OCI-M1 (cell line): ENCODE measurements at regions not wholly inside any gene's neighbourhood (a gene's known extent, or its start where the extent isn't known, plus 50 kb on each side); places are given as distances from the start of the nearest gene placed in this dataset.

Source experiments
- DNase-seq: peaks from one replicate; lab custom pipeline; 2025; lab: John Stamatoyannopoulos, UW

- no peak for DNase-seq
These were observed 357.6 kb upstream of the IRX4 start for GRCh38 chr5:2240118-2240904.

GRCh38 chr5:2239201-2239910 is 356.6 kb upstream of the IRX4 start:
- DNase-seq = peak; percentile 45

DNA sequence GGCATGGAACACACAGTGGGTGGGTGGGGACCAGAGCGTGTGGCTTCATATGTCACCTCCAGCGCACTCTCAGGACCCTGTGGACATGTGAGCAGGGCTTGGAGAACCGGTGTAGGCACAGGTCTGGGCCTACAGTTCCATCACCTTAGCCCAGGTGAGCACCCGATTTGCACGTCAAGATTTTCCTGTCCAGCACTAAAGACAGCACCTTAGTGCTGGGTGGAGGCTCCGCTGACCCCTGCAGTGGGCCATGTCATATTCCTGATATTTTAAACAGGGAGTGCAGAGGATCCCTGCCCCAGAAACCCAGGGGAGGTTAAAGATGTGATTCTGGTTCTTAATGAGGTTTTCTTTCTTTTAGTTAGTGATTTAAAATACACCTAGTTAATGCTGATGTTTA is 356.0 kb upstream of the IRX4 start:
- DNase-seq = no peak

DNA sequence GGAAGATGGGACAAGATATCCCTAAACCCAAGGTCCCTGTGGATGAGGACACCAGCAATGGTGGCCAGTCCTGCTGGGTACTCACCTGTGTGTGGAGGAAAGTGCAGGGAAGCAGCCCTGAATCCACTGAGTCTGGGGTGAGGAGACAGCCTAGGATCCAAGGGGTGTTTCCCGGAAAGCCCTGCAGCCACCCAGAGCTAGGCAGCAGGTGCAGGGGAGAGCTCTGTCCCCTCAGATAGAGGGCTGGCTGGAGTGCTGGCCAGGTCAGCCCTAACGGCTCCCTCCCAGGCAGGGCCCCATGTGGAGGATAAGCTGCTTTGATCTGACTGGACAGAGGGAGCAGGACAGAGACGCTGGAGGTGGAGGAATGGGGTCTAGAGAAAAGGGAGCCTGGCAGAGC is 344.7 kb upstream of the IRX4 start:
- no peak for DNase-seq

DNA sequence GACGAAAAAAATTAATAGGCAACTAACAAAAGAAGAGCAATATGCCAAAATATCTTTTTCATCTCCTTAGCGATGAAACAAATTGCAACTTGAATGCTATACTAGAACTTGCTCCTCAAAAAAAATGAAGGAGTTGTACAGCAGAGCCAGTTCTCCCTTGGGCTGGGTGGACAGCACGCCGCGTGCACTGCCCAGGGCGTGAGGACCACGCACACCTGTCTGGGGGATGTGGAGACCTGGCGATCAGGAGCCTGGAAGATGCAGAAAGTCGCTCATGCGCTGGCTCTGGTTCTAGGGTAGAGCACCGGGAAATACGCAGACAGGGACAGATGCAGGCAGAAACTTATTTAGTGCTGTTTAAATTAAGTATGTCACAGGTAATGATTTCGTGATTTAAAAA is 342.0 kb upstream of the IRX4 start:
- no peak for DNase-seq

GRCh38 chr5:2223303-2223702 is 340.6 kb upstream of the IRX4 start:
- DNase-seq = no peak

GRCh38 chr5:2222246-2222992 is 339.7 kb upstream of the IRX4 start:
- no peak for DNase-seq

- DNase-seq = no peak
These were observed 338.7 kb upstream of the IRX4 start for GRCh38 chr5:2221450-2221849.

GRCh38 chr5:2220741-2221140 is 338.0 kb upstream of the IRX4 start:
- DNase-seq = no peak

DNA sequence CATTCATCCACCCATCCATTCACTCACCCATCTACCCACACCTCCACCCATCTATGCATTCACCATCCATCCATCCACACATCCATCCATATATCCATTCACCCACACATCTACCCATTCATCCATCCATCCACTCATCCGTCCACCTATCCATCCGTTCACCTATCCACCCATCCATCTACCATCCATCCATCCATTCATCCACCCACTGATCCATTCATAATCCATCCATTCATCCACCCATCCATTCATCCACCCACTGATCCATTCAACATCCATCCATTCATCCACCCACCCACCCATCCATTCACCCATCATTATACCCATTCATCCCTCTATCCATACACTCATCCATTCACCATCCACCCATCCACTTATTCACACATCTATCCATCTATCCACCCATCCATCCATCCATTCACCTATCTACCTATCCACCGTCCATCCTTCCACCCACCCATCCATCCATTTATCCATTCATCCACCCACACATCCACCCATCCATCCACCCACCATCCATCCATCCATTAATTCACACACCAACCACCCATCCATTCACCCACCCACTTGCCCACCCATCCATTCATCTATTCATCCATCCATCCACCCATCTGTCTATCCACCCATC is 336.5 kb upstream of the IRX4 start:
- DNase-seq = no peak

GRCh38 chr5:2217219-2217618 is 334.5 kb upstream of the IRX4 start:
- no peak for DNase-seq

DNA sequence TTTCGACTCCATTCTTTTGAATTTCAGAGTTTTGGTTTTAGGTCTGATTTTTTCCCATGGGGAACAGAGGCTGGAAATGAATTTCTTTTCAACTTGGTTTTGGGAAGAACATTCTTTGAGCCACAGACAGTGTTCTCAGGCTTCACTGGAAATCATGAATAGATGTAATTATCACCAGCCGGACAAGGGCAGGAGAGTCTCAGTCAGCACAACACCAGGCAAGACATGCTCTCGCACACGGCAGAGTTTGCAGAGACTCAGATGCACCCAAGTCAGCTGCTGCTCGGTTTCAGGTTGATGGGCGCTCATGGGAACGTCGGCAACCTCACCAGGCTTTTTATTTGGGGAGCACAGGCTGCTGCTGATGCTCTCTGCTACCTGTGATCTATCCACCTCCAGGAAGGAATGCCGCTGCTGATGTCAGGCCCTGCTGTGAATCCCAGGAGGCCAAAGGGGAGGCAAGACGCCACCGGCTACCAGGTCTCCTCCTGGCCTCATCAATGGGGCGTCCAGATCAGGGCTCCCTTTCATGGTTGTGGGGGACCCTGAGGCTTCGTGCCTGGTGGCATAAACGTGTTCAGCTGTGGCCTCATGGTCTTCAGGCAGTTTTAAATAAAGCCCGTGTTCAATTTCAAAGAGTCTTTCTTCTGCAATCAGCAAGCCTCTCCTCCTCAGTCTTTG is 332.3 kb upstream of the IRX4 start:
- no peak for DNase-seq

- DNase-seq = no peak
These were observed 330.5 kb upstream of the IRX4 start for GRCh38 chr5:2213121-2213730.

DNA sequence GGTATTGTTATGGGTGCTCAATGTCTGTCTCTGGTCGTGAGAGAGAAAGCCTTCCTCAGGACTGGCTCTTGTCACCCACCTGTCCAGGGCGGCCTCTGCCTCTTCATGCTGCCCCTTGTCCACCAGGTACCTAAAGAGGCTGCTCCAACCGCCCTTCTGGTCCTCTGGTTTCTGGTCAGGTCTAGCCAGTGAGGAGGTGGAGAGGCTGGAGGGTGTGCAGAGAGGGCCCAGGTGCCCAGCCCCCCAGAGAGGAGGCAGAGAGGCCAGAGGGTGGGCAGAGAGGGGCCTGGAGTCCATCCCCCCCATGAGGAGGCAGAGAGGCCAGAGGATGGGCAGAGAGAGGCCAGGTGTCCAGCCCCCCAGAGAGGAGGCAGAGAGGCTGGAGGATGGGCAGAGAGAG is 329.8 kb upstream of the IRX4 start:
- DNase-seq = no peak

DNA sequence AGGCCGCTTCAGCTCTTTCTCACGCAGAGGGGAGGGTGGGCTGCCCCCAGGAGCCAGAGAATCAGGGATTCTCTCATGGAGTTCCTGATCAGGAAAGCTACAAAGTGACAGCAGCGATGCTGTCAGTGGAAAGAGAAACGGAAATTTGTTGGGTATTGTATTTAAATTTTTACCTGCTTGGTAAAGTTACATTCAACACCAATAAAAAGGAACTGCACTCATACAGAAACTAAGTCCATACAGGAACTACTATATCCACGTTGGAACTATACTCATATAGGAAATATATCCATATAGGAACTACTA is 325.5 kb upstream of the IRX4 start:
- DNase-seq = no peak

- peak; percentile 16 for DNase-seq
These were observed 324.9 kb upstream of the IRX4 start for GRCh38 chr5:2207416-2208238.

DNA sequence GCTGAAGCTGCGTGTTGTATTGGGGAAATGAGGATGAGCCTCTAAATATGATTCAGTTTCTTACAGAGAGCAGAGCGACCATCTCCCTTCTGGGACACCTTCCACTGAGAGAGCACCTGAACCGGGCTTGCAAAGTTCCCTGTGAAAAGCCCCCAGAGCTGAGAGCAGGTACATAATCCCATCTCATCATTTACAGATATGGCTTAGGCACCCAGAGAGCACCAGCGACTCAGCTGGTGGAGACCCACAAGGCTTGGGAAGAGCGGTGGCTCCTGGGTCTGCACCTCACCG is 324.3 kb upstream of the IRX4 start:
- no peak for DNase-seq

DNA sequence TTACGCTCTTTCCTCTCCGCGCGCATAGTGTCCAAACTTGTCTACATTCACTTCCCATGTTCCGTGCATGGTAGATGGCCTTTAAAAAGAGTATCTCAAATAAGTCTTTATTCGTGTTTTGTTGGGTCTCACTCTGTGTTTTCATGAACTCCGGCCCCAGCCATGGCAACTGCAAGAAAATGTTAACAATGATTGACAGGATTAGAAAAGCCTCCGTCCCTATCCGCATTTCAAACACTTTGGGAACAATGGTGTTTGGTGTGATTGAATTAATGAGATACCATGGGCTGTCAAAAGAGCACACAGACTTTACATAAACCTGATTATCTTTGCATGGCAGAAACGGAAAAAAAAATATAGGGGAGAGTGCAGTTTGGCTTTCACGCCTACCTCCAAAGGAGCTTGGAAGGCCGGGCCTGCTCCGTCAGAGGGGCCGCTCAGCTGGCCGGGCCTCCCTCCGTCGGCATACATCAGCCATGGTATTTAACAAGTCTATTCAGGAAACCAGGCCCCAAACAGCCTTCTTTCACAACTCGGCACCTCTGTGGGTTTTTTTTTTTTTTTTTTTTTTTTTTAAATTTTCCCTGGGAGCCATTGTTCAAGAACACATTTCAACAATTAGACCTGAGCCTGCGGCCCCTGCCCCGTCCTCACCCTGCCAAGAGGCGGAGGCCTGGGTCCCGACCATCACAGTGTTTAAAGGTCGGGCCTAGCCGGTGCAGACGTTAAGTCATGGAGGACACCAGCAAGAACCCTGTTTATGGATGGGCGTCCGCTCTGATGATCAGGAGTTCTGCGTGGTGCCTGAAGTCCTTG is 323.8 kb upstream of the IRX4 start:
- no peak for DNase-seq

DNA sequence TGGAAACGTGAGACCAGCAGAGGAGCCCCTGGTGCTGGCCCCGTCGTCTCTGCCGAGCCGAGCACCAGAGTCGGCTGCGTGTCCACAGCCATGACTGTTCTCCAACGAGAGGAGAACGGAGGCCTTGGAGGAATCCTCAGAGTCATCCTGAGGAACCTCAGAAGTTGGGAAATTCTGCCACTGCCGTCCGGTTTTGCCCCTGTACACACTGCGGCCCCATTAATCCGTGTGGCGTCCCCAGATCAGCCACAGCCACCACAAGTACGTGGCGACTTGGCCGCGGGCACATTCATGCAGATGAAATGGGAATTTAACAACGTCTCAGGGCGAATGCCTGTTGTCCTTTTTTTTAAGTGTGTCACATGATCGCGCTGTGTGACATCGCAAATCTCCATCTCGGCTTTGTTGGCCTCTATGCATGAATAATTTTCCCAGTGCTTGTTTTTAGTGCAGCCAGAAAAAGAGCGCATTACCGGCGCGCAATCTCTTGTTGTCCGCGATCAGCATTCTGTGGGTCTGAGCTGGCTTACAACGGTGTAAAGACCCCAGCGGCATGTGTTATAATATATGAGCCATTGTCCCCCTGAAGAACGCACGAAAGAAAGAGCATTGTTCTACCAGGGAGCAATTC is 323.0 kb upstream of the IRX4 start:
- DNase-seq = no peak

- no peak for DNase-seq
These were observed 322.5 kb upstream of the IRX4 start for GRCh38 chr5:2205185-2205585.
